ENCODE measurements at regions not wholly inside any gene's neighbourhood (a gene's known extent, or its start where the extent isn't known, plus 50 kb on each side); places are given as distances from the start of the nearest gene placed in this dataset.

- TF ChIP-seq CTCF (IDR thresholded peaks at IDR 0.05), result no peak
- TF ChIP-seq POLR2A (IDR thresholded peaks at IDR 0.05), result no peak
These were observed 168.7 kb upstream of the NTM start for GRCh38 chr11:131201674-131202073.
